Hippocampal formation (tissue), 2 donors: ENCODE measurements at regions not wholly inside any gene's neighbourhood (a gene's known extent, or its start where the extent isn't known, plus 50 kb on each side); places are given as distances from the start of the nearest gene placed in this dataset.

ENCODE experiments used
- DNase-seq, 2 donors: peaks; one replicate each; lab custom pipeline; 2025; lab: John Stamatoyannopoulos, UW

DNA sequence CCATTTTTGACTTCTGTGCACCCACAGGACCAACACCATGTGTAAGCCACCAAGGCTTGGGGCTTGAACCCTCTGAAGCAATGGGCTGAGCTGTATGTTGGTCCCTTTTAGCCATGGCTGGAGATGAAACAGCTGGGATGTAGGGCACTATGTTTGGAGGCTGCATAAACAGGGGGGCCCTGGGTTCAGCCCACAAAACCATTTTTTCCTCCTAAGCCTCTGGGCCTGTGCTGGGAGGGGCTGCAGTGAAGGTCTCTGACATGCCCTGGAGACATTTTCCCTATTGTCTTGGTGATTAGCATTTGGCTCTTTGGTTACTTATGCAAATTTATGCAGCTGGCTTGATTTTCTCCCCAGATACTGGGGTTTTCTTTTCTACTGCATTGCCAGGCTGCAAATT is 144.9 kb downstream of the ZNF326 start:
- DNase-seq = no peak

DNA sequence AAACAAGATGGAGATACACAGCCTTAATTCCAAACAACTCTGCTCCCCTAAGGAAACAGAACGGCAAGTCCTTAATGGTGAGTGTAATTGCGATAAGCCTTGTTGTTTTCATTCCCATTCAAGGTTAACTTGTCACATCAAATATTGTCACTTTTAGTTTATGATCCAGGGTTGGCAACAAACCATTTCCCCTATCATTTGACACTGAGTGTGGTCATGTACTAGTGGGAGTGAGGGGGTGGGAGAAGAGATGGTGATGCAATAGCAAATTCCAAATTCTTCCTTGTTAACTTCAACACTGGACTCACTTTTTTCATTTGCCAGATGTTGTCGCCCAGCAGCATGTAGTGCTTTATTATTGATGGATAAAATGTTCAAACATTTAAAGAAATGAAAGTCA is 140.4 kb downstream of the ZNF326 start:
- no peak for DNase-seq

DNA sequence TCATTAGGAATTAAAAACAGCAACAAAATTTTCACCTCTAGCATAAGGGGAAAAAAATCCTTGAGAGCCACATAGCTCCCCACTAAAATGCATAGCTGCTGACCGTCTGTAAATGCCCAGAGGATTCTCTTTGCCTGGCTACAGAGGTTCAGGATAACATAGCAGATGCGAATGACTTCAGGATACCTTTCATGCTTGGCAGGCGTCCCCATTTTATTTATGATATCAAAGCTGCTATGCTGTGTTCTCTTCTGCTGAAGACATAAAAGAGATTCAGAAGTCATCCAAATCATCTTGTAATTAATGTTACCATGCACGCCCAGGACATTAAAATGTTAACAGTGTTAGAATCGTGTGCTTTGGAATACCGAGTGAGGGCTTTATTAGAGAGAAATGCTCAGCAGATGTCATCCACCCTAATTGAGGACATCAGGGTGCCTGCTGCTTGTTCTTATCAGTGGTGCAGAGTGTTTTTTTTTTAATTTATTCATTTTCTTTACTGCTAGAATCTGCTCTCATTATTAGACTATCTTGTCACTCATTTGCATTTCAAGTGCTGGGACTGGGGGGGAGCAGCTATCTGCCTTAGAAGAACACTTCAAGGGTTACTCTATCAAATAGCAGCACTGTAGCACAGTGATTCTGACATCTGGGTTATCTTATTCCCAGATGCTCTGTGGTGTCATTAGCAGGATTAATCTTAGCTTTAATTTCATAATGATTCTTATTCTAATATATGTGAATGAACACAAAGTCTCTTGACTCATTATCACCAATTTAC is 139.5 kb downstream of the ZNF326 start:
- no peak for DNase-seq

DNA sequence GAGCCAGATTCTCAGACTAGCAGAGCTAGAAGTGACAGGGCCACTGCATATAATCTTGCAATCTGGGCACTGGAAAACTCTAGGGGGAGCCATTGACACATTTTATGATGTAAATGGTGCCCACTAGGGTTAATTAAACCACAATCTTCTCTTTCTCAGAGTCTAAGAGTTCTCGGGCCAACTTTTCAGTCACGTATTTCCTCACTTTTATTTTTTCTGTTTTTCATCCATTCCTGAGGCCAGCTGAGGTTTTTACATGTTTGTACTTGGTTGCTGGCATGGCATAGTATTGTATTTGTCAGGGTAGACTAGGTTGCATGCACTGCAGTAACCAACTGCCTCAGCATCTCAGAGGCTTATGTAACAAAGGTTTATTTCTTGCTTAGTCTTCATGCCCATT is 138.2 kb downstream of the ZNF326 start:
- no peak for DNase-seq

DNA sequence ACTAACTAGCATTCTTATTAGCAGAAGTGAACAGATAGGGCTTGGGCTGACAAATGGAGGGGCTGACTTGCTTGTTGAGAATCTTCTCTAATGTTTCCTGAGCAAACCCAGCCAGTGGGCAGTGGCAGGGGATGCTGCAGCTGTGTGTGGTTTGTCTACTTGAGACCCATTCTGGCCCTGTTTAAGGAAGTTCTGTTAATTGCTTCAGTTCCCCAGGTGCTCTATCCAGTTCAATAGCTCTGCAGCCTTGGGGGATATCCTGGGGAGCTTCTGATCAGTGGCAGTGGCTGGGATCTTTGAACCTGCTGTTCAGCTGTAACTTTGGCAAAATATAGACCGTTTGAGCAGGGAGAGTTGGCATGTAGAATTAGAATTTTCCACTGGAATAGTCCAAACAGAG is 137.4 kb downstream of the ZNF326 start:
- no peak for DNase-seq

DNA sequence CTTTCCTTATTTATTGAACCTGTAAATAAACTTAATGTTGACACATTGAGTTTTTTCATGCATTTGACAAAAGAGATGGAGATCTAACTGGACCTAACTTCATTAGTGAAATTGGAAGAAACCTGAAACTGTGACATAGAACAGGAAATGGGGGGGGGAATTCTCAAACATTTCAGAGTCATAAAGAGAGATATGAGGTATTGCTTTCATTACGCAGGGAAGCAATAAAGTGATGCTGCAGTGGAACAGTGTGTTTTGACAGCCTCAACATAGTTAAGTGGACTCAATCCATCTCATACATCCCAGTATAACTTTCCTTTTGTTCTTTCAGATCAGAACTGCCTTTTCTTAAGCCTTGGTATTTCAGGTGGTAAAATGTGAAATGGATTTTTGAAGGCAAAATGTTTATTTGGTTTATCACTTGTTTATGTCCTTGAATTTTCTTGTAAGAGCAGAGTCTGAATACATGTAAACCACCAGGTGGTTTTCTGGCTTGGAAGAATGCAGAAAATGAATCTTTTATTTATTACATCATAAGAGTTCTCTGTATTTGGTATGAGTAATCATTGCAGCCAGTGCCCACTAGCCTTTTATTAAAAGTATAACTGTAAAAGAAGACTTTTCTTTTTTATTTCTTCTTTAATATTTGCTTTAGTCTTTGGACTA is 132.5 kb downstream of the ZNF326 start:
- DNase-seq = no peak

DNA sequence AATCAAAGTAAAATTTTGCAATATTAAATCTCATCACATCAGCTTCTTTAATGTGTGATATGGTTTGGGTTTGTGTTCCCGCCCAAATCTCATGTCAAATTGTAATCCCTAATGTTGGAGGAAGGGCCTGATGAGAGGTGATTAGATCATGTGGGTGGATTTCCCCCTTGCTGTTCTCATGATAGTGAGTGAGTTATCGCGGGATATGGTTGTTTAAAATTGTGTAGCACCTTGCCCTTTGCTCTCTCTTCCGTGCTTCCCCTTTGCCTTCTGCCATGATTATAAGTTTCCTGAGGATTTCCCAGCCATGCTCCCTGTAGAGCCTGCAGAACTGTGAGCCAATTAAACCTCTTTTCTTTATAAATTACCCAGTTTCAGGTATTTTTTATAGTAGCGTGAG is 131.9 kb downstream of the ZNF326 start:
- DNase-seq = no peak

DNA sequence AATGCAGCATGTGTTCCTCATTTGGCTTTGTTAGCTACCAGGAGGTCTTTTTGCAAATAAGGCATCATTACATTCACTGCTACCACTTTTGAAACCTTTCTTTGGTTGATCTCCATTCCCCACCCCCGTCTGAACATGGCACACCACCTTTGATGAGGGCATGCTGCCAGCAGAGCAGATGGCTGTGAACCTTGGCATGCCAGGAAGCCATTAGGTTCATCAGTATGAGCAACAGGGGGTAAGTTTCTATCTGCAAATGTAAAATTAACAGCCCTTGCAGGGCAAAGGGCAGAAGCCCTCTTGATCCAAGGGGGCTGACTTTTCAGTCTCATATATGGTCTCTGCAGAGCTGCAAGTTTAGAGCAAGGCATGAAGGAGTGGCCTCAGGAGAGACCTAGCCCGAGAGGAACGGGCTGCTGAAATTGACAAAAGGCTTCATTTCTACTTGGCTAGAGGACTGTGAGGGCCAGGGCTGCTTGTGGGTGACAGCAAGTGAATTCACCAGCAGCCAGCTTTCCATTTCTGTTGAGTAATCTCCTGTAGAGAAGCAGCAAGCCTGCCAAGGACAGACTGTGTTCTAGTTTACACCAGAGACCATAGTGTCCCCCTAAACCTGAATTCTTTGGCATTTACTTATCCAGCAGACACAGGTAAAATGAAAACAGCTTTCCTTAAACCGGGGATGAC is 127.9 kb downstream of the ZNF326 start:
- DNase-seq = peak in 1 of 2 donors; percentile 14

DNA sequence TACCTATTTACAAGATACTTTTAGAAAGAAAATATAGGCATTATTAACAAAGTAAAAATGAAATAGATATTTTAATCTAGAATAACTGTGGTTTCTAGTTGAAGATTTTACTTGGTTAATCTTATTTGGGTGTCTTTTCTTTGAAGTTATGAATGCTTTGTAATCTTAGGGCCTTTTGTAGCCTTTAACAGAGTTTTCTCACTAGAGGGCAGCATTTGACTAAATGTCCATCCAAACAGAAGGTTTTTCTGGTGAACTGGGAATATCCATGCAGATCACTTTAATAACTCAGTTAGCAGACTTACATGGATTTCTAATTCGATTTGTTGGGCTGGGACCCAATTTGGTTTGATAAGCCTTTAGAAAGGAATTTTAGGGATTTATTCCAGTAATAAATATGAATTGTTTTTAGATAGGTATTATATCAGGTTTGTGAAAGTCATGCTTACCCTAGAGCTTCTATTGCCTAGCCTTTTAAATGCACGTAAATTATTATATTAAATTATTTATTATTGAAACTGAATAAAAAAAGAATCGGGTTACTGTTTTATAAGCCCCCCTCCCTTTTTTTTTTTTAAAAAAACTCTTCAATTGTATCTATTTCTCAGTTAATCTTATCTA is 119.7 kb downstream of the ZNF326 start:
- peak in 1 of 2 donors; percentile 68 for DNase-seq

DNA sequence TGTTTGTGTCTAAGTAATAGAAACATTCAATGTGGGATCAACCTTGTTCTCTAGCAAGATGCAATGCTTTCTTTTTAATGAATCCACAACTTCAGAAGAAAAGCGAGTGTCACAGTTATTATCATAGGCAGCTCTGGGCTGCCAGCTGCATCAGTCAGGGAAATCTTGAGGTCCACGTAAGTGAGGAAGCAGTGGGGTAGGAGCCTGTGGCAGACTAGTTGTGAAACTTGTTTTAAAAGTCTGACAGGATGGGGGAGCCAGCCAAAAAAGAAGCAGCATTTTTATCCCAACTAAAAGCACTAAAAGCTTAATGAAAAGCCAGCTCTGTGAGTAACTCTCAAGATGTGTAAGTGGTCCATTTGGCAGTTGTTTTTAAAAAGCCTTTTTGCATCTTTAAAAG is 113.1 kb downstream of the ZNF326 start:
- DNase-seq = no peak

DNA sequence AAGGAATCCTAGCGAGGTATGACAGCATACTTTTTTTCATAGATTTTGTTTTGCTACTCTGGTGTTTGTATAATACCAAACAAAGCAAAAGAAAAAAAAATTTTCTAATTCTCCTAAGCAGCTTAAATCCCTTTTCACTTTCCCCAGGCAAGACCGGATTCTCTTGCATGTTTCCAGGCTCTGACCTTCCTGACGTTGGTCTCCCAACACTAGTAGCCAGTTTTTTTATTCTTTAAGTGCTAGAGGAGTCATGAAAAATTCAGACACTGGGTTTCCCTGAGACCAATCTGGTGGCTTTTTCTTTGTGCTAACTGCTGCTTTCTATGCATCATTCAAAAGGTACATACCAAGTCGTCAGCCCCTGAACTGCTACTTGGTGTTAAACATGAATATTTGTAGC is 111.4 kb downstream of the ZNF326 start:
- no peak for DNase-seq

DNA sequence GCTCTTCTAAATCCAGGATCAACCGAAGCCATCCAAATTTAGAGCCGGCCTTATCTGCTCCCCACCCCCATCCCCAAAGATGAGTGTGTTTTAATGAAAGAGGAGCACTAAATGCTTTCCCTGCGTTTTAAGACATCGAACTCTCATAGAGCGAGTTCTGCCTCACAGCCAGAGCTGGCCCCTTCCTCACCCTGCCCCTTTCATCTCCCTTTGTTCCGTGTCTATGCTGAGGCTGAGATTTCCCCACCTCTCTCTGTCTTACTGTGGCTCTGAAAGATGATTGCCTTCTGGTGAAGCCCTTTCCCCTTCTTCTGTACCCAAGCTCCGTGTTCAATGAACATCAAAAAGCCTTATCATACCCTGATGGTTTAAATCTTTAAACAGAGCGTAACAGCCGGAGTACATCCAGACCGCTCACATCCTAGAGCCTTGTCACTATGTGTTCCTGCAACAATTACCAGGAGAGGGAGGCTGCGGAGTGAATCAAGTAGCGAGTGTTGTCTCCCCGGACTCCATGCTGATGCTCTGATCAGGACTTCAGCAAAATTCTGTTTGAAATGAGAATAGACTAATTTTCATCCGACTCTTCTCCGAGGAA is 110.1 kb downstream of the ZNF326 start:
- DNase-seq = no peak

DNA sequence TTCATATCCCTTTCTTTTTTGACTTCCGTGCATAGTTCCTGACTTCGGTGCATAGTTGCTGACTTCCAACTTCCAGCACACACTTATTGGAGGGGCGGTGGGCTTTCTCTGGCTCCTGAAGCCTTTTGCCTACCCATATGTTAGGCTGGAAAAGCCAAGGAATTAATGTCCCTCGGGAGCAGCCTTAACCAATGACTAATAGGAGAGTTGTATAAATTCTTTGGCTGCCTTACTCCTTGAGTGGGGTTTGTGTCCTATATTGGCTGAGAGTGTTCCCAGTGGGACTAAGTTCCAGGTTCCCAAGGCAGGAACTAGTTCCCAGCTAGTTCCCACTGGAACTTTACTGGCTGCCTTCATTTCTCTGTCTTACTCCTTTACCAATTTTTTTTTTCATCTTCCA is 105.7 kb downstream of the ZNF326 start:
- DNase-seq = no peak

DNA sequence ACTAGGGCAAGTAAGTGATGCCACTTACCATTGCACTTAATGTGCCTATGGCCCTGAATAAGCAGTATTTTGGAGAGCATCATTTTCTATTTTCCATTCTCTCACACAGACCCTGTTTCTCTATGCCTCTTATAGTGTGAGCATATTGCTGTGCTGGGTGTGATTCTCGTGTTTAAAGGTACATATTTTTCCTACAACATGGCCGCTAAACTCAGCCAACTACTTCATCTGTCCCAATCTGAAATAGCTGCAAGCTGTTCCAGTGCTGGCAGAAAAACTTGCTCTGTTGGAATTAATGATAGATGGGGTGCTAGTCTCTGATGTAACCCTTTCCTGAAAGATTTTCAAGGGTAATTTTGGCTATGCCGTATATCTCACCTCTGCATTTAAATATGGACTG is 97.5 kb downstream of the ZNF326 start:
- DNase-seq = no peak
